ENCODE measurements at regions not wholly inside any gene's neighbourhood (a gene's known extent, or its start where the extent isn't known, plus 50 kb on each side); places are given as distances from the start of the nearest gene placed in this dataset.

DNA sequence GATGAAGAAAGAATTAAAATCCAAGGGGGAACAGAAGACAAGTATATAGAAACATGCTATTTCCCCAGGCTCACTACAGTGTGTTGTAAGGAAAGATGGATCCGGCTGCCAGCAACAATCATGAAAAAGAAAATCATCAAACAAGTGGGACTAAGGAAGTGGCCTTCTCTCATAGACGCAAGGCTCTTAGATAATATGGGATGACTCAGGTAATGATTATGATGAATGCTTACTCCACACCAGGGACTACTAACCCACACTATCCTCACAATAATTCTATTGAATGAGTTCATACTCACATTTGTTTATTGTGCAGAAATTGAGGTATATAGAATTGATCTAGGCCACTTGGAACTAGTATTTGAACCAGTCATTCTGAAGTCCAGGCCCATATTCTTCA lies 111.2 kb upstream of the BET1 start:
- POLR2A ChIA-PET, result no interaction called here
- TF ChIP-seq ZNF133 (tag by site-specific recombination; IDR thresholded peaks at IDR 0.05) (no peak), ZNF121 (tag by site-specific recombination; IDR thresholded peaks at IDR 0.05) (no peak), GLI4 (tag by site-specific recombination; IDR thresholded peaks at IDR 0.05) (no peak), GLIS2 (tag by site-specific recombination; IDR thresholded peaks at IDR 0.05) (no peak), ZNF658 (tag by site-specific recombination; IDR thresholded peaks at IDR 0.05) (no peak), ZNF341 (tag by site-specific recombination; IDR thresholded peaks at IDR 0.05; ENCODE audit: low read depth) (no peak), GLI2 (tag by site-specific recombination; IDR thresholded peaks at IDR 0.05; ENCODE audit: borderline replicate concordance, low read depth) (no peak), ZNF2 (tag by site-specific recombination; IDR thresholded peaks at IDR 0.05) (no peak), RBAK (tag by site-specific recombination; IDR thresholded peaks at IDR 0.05) (no peak), ZNF202 (tag by site-specific recombination; IDR thresholded peaks at IDR 0.05; ENCODE audit: borderline replicate concordance) (no peak), ZNF521 (tag by site-specific recombination; IDR thresholded peaks at IDR 0.05) (no peak), ZNF146 (tag by site-specific recombination; IDR thresholded peaks at IDR 0.05) (no peak), SCRT2 (tag by site-specific recombination; IDR thresholded peaks at IDR 0.05) (no peak), SP3 (tag by site-specific recombination; IDR thresholded peaks at IDR 0.05) (no peak), ZNF354C (tag by site-specific recombination; IDR thresholded peaks at IDR 0.05; ENCODE audit: borderline replicate concordance, low read depth) (no peak), ZNF223 (tag by site-specific recombination; IDR thresholded peaks at IDR 0.05) (no peak), ZNF660 (tag by site-specific recombination; IDR thresholded peaks at IDR 0.05) (no peak)
- TF ChIP-seq, protein P1, sequence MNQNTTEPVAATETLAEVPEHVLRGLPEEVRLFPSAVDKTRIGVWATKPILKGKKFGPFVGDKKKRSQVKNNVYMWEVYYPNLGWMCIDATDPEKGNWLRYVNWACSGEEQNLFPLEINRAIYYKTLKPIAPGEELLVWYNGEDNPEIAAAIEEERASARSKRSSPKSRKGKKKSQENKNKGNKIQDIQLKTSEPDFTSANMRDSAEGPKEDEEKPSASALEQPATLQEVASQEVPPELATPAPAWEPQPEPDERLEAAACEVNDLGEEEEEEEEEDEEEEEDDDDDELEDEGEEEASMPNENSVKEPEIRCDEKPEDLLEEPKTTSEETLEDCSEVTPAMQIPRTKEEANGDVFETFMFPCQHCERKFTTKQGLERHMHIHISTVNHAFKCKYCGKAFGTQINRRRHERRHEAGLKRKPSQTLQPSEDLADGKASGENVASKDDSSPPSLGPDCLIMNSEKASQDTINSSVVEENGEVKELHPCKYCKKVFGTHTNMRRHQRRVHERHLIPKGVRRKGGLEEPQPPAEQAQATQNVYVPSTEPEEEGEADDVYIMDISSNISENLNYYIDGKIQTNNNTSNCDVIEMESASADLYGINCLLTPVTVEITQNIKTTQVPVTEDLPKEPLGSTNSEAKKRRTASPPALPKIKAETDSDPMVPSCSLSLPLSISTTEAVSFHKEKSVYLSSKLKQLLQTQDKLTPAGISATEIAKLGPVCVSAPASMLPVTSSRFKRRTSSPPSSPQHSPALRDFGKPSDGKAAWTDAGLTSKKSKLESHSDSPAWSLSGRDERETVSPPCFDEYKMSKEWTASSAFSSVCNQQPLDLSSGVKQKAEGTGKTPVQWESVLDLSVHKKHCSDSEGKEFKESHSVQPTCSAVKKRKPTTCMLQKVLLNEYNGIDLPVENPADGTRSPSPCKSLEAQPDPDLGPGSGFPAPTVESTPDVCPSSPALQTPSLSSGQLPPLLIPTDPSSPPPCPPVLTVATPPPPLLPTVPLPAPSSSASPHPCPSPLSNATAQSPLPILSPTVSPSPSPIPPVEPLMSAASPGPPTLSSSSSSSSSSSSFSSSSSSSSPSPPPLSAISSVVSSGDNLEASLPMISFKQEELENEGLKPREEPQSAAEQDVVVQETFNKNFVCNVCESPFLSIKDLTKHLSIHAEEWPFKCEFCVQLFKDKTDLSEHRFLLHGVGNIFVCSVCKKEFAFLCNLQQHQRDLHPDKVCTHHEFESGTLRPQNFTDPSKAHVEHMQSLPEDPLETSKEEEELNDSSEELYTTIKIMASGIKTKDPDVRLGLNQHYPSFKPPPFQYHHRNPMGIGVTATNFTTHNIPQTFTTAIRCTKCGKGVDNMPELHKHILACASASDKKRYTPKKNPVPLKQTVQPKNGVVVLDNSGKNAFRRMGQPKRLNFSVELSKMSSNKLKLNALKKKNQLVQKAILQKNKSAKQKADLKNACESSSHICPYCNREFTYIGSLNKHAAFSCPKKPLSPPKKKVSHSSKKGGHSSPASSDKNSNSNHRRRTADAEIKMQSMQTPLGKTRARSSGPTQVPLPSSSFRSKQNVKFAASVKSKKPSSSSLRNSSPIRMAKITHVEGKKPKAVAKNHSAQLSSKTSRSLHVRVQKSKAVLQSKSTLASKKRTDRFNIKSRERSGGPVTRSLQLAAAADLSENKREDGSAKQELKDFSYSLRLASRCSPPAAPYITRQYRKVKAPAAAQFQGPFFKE (tag by site-specific recombination; IDR thresholded peaks at IDR 0.05; ENCODE audit: borderline replicate concordance), result no peak
- TF ChIP-seq, protein P2, sequence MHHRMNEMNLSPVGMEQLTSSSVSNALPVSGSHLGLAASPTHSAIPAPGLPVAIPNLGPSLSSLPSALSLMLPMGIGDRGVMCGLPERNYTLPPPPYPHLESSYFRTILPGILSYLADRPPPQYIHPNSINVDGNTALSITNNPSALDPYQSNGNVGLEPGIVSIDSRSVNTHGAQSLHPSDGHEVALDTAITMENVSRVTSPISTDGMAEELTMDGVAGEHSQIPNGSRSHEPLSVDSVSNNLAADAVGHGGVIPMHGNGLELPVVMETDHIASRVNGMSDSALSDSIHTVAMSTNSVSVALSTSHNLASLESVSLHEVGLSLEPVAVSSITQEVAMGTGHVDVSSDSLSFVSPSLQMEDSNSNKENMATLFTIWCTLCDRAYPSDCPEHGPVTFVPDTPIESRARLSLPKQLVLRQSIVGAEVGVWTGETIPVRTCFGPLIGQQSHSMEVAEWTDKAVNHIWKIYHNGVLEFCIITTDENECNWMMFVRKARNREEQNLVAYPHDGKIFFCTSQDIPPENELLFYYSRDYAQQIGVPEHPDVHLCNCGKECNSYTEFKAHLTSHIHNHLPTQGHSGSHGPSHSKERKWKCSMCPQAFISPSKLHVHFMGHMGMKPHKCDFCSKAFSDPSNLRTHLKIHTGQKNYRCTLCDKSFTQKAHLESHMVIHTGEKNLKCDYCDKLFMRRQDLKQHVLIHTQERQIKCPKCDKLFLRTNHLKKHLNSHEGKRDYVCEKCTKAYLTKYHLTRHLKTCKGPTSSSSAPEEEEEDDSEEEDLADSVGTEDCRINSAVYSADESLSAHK (tag by site-specific recombination; IDR thresholded peaks at IDR 0.05), result no peak
- TF ChIP-seq, protein P3, sequence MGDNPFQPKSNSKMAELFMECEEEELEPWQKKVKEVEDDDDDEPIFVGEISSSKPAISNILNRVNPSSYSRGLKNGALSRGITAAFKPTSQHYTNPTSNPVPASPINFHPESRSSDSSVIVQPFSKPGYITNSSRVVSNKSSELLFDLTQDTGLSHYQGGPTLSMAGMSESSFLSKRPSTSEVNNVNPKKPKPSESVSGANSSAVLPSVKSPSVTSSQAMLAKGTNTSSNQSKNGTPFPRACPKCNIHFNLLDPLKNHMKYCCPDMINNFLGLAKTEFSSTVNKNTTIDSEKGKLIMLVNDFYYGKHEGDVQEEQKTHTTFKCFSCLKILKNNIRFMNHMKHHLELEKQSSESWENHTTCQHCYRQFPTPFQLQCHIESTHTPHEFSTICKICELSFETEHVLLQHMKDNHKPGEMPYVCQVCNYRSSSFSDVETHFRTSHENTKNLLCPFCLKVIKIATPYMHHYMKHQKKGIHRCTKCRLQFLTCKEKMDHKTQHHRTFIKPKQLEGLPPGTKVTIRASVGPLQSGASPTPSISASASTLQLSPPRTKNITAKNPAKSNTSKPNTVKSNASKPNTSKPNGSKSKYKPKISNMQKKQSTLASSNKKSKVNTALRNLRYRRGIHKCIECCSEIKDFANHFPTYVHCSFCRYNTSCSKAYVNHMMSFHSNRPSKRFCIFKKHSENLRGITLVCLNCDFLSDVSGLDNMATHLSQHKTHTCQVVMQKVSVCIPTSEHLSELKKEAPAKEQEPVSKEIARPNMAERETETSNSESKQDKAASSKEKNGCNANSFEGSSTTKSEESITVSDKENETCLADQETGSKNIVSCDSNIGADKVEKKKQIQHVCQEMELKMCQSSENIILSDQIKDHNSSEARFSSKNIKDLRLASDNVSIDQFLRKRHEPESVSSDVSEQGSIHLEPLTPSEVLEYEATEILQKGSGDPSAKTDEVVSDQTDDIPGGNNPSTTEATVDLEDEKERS (tag by site-specific recombination; IDR thresholded peaks at IDR 0.05), result no peak
- Histone ChIP-seq H3K9me3 (ENCODE audit: control insufficient read depth, insufficient read depth, low read depth, low read length) (no peaks in the 10 kb centered on the region), H3K4me3 (ENCODE audit: low read depth, low read length) (no peak overlapping the region), H3K4me1 (ENCODE audit: control insufficient read depth, insufficient read depth, low read length) (no peaks in the 10 kb centered on the region), H3K36me3 (ENCODE audit: control insufficient read depth in 2 of 2, insufficient read depth in 1 of 2, low read length in 2 of 2) (no peaks in the 10 kb centered on the region), H3K27ac (ENCODE audit: extremely low read depth, low read depth, low read length) (no peak overlapping the region)
- CTCF ChIA-PET, result no interaction called here
